ENCODE measurements at regions not wholly inside any gene's neighbourhood (a gene's known extent, or its start where the extent isn't known, plus 50 kb on each side); places are given as distances from the start of the nearest gene placed in this dataset.

DNA sequence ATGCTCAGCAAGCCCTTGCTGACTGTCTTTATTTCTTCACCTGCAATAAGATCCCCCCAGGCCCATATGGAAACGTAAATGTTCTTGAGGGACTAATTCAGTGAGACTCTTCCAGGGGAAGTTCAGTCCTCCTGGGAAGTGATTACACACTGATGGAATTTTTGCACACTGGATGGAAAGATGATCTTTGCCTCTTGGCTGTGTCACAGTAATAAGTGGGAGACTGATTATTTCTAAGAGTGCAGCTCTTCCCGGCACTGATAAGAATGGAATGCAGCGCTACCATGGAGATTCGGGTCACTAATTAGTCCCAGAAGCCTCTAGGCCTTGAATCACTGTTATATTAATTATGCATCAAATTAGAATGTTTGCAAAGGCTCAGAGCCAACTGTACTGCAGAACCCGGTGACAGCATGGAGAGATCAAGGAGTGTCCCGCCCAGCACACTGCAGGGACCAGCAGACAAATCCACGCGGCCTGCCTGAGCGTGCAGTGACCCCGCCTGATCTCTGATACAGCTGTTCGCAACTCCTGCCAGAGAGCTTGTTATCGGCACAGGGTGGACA is 178.3 kb downstream of the SNX19 start:
- Histone ChIP-seq H3K27me3 (replicated peaks in 1 of 4; ENCODE audit: control extremely low read depth in 1 of 4, control insufficient read depth in 3 of 4, insufficient read depth in 4 of 4, low read length in 3 of 4) (no peaks in the 10 kb centered on the region), H3K27ac (ENCODE audit: low read length in 2 of 2) (no peak overlapping the region), H3K36me3 (replicated peaks in 1 of 2; ENCODE audit: control extremely low read depth in 1 of 2, control insufficient read depth in 1 of 2, extremely low read depth in 1 of 2, insufficient read depth in 2 of 2, low read length in 1 of 2) (no peaks in the 10 kb centered on the region), H3K4me2 (replicated peaks; ENCODE audit: low read depth, low read length, poor library complexity, severe bottlenecking) (no peak overlapping the region), H3K9ac (ENCODE audit: low read length) (no peak overlapping the region), H2AFZ (ENCODE audit: insufficient read depth, low read depth, low read length, poor library complexity, severe bottlenecking) (no peak overlapping the region), H3K9me3 (ENCODE audit: control extremely low read depth in 1 of 3, control insufficient read depth in 2 of 3, insufficient read depth in 1 of 3, low read length in 2 of 3) (peaks cover 5 to 10% (median 7%) of the 10 kb centered on the region in 3 donors), H3K79me2 (ENCODE audit: control insufficient read depth, insufficient read depth, low read length) (no peaks in the 10 kb centered on the region), H4K20me1 (ENCODE audit: control insufficient read depth, insufficient read depth, low read length, poor library complexity, severe bottlenecking) (no peaks in the 10 kb centered on the region), H3K4me3 (ENCODE audit: control extremely low read depth in 1 of 5, extremely low read depth in 1 of 5, insufficient read depth in 1 of 5, low read depth in 2 of 5, low read length in 4 of 5) (no peak overlapping the region), H3K4me1 (ENCODE audit: control insufficient read depth in 2 of 2, insufficient read depth in 2 of 2, low read length in 2 of 2) (no peaks in the 10 kb centered on the region)
- Mint-ChIP-seq H3K9me3 (ENCODE audit: insufficient read depth) (peaks cover 20% of the 10 kb centered on the region), H3K4me1 (no peaks in the 10 kb centered on the region), H3K4me3 (no peak overlapping the region), H3K27me3 (no peaks in the 10 kb centered on the region), H3K27ac (no peak overlapping the region)
- WGBS (ENCODE audit: insufficient coverage), result 93% methylated on average over 9 of the region's 12 CpGs
- CTCF ChIA-PET, result no interaction called here
- no peak for DNase-seq
- POLR2A ChIA-PET, result no interaction called here
- TF ChIP-seq CTCF (IDR thresholded peaks at IDR 0.05), result no peak
- intact Hi-C loops (cut with micrococcal nuclease), result no loop called here
- no peak for ATAC-seq (ENCODE audit: low read depth)

DNA sequence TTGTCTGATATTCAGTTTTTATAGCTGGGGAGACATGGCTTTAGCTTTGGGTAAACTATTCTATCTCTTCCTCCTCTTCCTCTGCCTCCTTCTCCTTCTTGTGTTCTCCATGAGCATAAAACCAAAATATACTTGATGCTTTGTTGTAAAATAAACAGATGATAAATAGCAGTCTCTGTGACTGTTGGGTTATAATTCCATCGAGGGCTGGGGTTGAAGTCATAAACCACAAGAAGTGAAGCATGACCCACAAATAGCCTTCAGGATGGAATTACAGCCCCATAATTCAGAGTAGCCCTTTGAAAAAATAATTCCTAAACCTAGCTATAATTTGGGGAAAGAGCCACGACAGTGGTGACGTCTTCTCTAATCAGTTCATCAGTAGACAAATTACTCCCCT is 177.7 kb downstream of the SNX19 start:
- no peak overlapping the region for H3K4me3 Mint-ChIP-seq

More for the DNA sequence above, 177.7 kb downstream of the SNX19 start:
- H3K9me3 Mint-ChIP-seq (ENCODE audit: insufficient read depth), result peaks cover 20% of the 10 kb centered on the region
- peaks cover 5 to 10% (median 7%) of the 10 kb centered on the region in 3 donors for H3K9me3 ChIP-seq (ENCODE audit: control extremely low read depth in 1 of 3, control insufficient read depth in 2 of 3, insufficient read depth in 1 of 3, low read length in 2 of 3)
- H3K27me3 ChIP-seq (replicated peaks in 1 of 4; ENCODE audit: control extremely low read depth in 1 of 4, control insufficient read depth in 3 of 4, insufficient read depth in 4 of 4, low read length in 3 of 4), result no peaks in the 10 kb centered on the region
- H2AFZ ChIP-seq (ENCODE audit: insufficient read depth, low read depth, low read length, poor library complexity, severe bottlenecking), result no peak overlapping the region
- DNase-seq (no peak), ATAC-seq (ENCODE audit: low read depth) (no peak)
- H3K79me2 ChIP-seq (ENCODE audit: control insufficient read depth, insufficient read depth, low read length), result no peaks in the 10 kb centered on the region
- no peaks in the 10 kb centered on the region for H3K4me1 ChIP-seq (ENCODE audit: control insufficient read depth in 2 of 2, insufficient read depth in 2 of 2, low read length in 2 of 2)
- no peak overlapping the region for H3K27ac Mint-ChIP-seq
- H3K36me3 ChIP-seq (replicated peaks in 1 of 2; ENCODE audit: control extremely low read depth in 1 of 2, control insufficient read depth in 1 of 2, extremely low read depth in 1 of 2, insufficient read depth in 2 of 2, low read length in 1 of 2), result no peaks in the 10 kb centered on the region
- H3K4me3 ChIP-seq (ENCODE audit: control extremely low read depth in 1 of 5, extremely low read depth in 1 of 5, insufficient read depth in 1 of 5, low read depth in 2 of 5, low read length in 4 of 5), result no peak overlapping the region
- no peaks in the 10 kb centered on the region for H3K27me3 Mint-ChIP-seq
- POLR2A ChIA-PET, result no interaction called here
- CTCF ChIA-PET, result interaction anchor here (1.0 kb wide), 1 partner anchor 307 kb away, joined by 3 read pairs; no protein-coding TSS in a partner anchor
- no peak overlapping the region for H3K4me2 ChIP-seq (replicated peaks; ENCODE audit: low read depth, low read length, poor library complexity, severe bottlenecking)
- H3K27ac ChIP-seq (ENCODE audit: low read length in 2 of 2), result no peak overlapping the region
- no peaks in the 10 kb centered on the region for H4K20me1 ChIP-seq (ENCODE audit: control insufficient read depth, insufficient read depth, low read length, poor library complexity, severe bottlenecking)
- no peak overlapping the region for H3K9ac ChIP-seq (ENCODE audit: low read length)
- TF ChIP-seq EZH2 (IDR thresholded peaks at IDR 0.05; ENCODE audit: borderline replicate concordance, insufficient read depth, low read depth, low read length, poor library complexity, severe bottlenecking), result no peak
- no peak for TF ChIP-seq CTCF (IDR thresholded peaks at IDR 0.05)
- H3K4me1 Mint-ChIP-seq, result no peaks in the 10 kb centered on the region
- intact Hi-C loops (cut with micrococcal nuclease), result no loop called here
- WGBS (ENCODE audit: insufficient coverage), result no CpG with 5 or more reads among the region's 3 CpGs

Measured in B cell (primary cell).